Neural progenitor cell (in vitro differentiated cells): ENCODE measurements at regions not wholly inside any gene's neighbourhood (a gene's known extent, or its start where the extent isn't known, plus 50 kb on each side); places are given as distances from the start of the nearest gene placed in this dataset.

Source experiments
- DNase-seq: peaks from one replicate; pipeline ENCODE4 v3.0.0-alpha.2; 2016; ENCODE audit warnings: low spot score
- H2AFZ ChIP-seq: fragments of 200-600 bp; sonication (generic); replicated peaks from 2 replicates; pipeline ENCODE4 v1.6.1; 2016; ENCODE audit warnings: antibody characterized with exemption
- H3F3A ChIP-seq: fragments of 200-600 bp; sonication (generic); 2 replicates; pipeline ENCODE4 v1.6.1; 2016; ENCODE audit warnings: antibody characterized with exemption, low read depth
- H3K27ac ChIP-seq: fragments of 200-600 bp; sonication (generic); 2 replicates; pipeline ENCODE4 v1.5.1; 2016; ENCODE audit warnings: mild to moderate bottlenecking
- H3K27me3 ChIP-seq: fragments of 200-600 bp; sonication (generic); 2 replicates; pipeline ENCODE4 v1.6.1; 2016; ENCODE audit warnings: mild to moderate bottlenecking, moderate library complexity
- H3K36me3 ChIP-seq: fragments of 200-600 bp; sonication (generic); 2 replicates; pipeline ENCODE4 v1.5.1; 2016
- H3K4me1 ChIP-seq: fragments of 200-600 bp; sonication (generic); 2 replicates; pipeline ENCODE4 v1.6.1; 2016; ENCODE audit warnings: mixed run types
- H3K4me2 ChIP-seq: fragments of 200-600 bp; sonication (generic); 2 replicates; pipeline ENCODE4 v1.6.1; 2016
- H3K4me3 ChIP-seq: fragments of 200-600 bp; sonication (generic); 2 replicates; pipeline ENCODE4 v1.5.1; 2016
- H3K79me2 ChIP-seq: fragments of 200-600 bp; sonication (generic); 2 replicates; pipeline ENCODE4 v1.6.1; 2016; ENCODE audit warnings: low read depth
- H3K9ac ChIP-seq: fragments of 200-600 bp; sonication (generic); 2 replicates; pipeline ENCODE4 v1.6.1; 2016
- H3K9me3 ChIP-seq: fragments of 200-600 bp; sonication (generic); 2 replicates; pipeline ENCODE4 v1.5.1; 2016; ENCODE audit warnings: low read depth
- H4K20me1 ChIP-seq: fragments of 200-600 bp; sonication (generic); 2 replicates; pipeline ENCODE4 v1.6.1; 2016; ENCODE audit warnings: low read depth
- H3K27ac Mint-ChIP-seq: 3 replicates; pipeline ENCODE4 v1.8.0; 2021; ENCODE audit warnings: mixed read lengths
- H3K27me3 Mint-ChIP-seq: 2 replicates; pipeline ENCODE4 v1.8.0; 2022; ENCODE audit warnings: low read depth, mild to moderate bottlenecking, inconsistent platforms, moderate library complexity, mixed read lengths; ENCODE audit not compliant: insufficient read depth
- H3K36me3 Mint-ChIP-seq: 3 replicates; pipeline ENCODE4 v1.8.0; 2021; ENCODE audit warnings: mixed read lengths
- H3K4me1 Mint-ChIP-seq: 3 replicates; pipeline ENCODE4 v1.8.0; 2021; ENCODE audit warnings: mixed read lengths
- H3K4me3 Mint-ChIP-seq: 3 replicates; pipeline ENCODE4 v1.8.0; 2021; ENCODE audit warnings: mild to moderate bottlenecking, moderate library complexity, mixed read lengths
- H3K9me3 Mint-ChIP-seq: 3 replicates; pipeline ENCODE4 v1.8.0; 2020; ENCODE audit warnings: mixed read lengths
- CTCF ChIP-seq: fragments of 200-600 bp; sonication (generic); IDR thresholded peaks from 2 replicates; pipeline ENCODE4 v1.5.1; 2017; ENCODE audit warnings: antibody characterized with exemption, mild to moderate bottlenecking
- EZH2 ChIP-seq: fragments of 200-600 bp; sonication (generic); IDR thresholded peaks from 2 replicates; pipeline ENCODE4 v1.6.1; 2017; ENCODE audit warnings: antibody characterized with exemption, mild to moderate bottlenecking, moderate library complexity
- EZH2phosphoT487 ChIP-seq: fragments of 200-600 bp; sonication (generic); IDR thresholded peaks from 2 replicates; pipeline ENCODE4 v1.6.1; 2017; ENCODE audit warnings: antibody characterized with exemption

- H3K79me2 ChIP-seq = no peaks in the 10 kb centered on the region
- Mint-ChIP-seq H3K27ac (no peak overlapping the region), H3K27me3 (no peaks in the 10 kb centered on the region), H3K4me1 (no peaks in the 10 kb centered on the region), H3K9me3 (no peaks in the 10 kb centered on the region), H3K36me3 (no peaks in the 10 kb centered on the region), H3K4me3 (no peak overlapping the region)
- no peak for DNase-seq
- no peaks in the 10 kb centered on the region for H4K20me1 ChIP-seq
- H3K36me3 ChIP-seq = no peaks in the 10 kb centered on the region
- H3K9ac ChIP-seq = no peak overlapping the region
- H3K4me1 ChIP-seq = no peaks in the 10 kb centered on the region
- no peak overlapping the region for H2AFZ ChIP-seq
- no peak overlapping the region for H3K27ac ChIP-seq
- H3K9me3 ChIP-seq = no peaks in the 10 kb centered on the region
- no peak overlapping the region for H3K4me2 ChIP-seq
- H3F3A ChIP-seq = no peaks in the 10 kb centered on the region
- no peak for TF ChIP-seq EZH2phosphoT487
- no peak for TF ChIP-seq CTCF
- TF ChIP-seq EZH2 = no peak
- H3K27me3 ChIP-seq = no peaks in the 10 kb centered on the region
- no peak overlapping the region for H3K4me3 ChIP-seq
These were observed 1040.5 kb upstream of the GYPC start for GRCh38 chr2:125615438-125615837.

- Histone ChIP-seq H3K4me3 (no peak overlapping the region), H3K36me3 (no peaks in the 10 kb centered on the region), H3F3A (no peaks in the 10 kb centered on the region), H3K9ac (no peak overlapping the region), H3K27ac (no peak overlapping the region), H3K4me1 (peaks cover 6% of the 10 kb centered on the region), H3K9me3 (no peaks in the 10 kb centered on the region), H3K4me2 (no peak overlapping the region), H3K27me3 (no peaks in the 10 kb centered on the region), H2AFZ (no peak overlapping the region), H4K20me1 (no peaks in the 10 kb centered on the region), H3K79me2 (no peaks in the 10 kb centered on the region)
- no peak for DNase-seq
- no peaks in the 10 kb centered on the region for H3K36me3 Mint-ChIP-seq
- TF ChIP-seq EZH2 (no peak), EZH2phosphoT487 (no peak), CTCF (no peak)
- peaks cover 3% of the 10 kb centered on the region for H3K9me3 Mint-ChIP-seq
- no peak overlapping the region for H3K4me3 Mint-ChIP-seq
- no peak overlapping the region for H3K27ac Mint-ChIP-seq
- H3K4me1 Mint-ChIP-seq = peaks cover 17% of the 10 kb centered on the region
- no peaks in the 10 kb centered on the region for H3K27me3 Mint-ChIP-seq
These were observed 1025.6 kb upstream of the GYPC start for GRCh38 chr2:125630377-125630776.

GRCh38 chr2:125634662-125635061 is 1021.3 kb upstream of the GYPC start:
- no peak overlapping the region for H3K4me3 ChIP-seq
- H3K27ac Mint-ChIP-seq = peak overlapping the region; percentile 78
- no peak for TF ChIP-seq EZH2

GRCh38 chr2:125638345-125638744 is 1017.6 kb upstream of the GYPC start:
- H3K9me3 ChIP-seq = no peaks in the 10 kb centered on the region
- Mint-ChIP-seq H3K27me3 (no peaks in the 10 kb centered on the region), H3K36me3 (no peaks in the 10 kb centered on the region), H3K27ac (no peak overlapping the region), H3K4me3 (no peak overlapping the region), H3K9me3 (peaks cover 3% of the 10 kb centered on the region), H3K4me1 (peaks cover 32% of the 10 kb centered on the region)
- no peak overlapping the region for H3K27ac ChIP-seq
- no peak overlapping the region for H2AFZ ChIP-seq
- no peak for TF ChIP-seq EZH2
- TF ChIP-seq EZH2phosphoT487 = no peak
- no peak for TF ChIP-seq CTCF
- DNase-seq = no peak
- no peaks in the 10 kb centered on the region for H3K27me3 ChIP-seq
- H3K4me3 ChIP-seq = no peak overlapping the region
- no peaks in the 10 kb centered on the region for H3F3A ChIP-seq
- H3K4me1 ChIP-seq = peaks cover 19% of the 10 kb centered on the region
- no peaks in the 10 kb centered on the region for H4K20me1 ChIP-seq
- H3K79me2 ChIP-seq = no peaks in the 10 kb centered on the region
- no peak overlapping the region for H3K9ac ChIP-seq
- H3K4me2 ChIP-seq = no peak overlapping the region
- no peaks in the 10 kb centered on the region for H3K36me3 ChIP-seq

More at GRCh38 chr2:125634662-125635061, 1021.3 kb upstream of the GYPC start:
- Mint-ChIP-seq H3K4me1 (peaks cover 18% of the 10 kb centered on the region), H3K4me3 (no peak overlapping the region), H3K27me3 (no peaks in the 10 kb centered on the region), H3K36me3 (no peaks in the 10 kb centered on the region), H3K9me3 (peaks cover 3% of the 10 kb centered on the region)
- Histone ChIP-seq H2AFZ (peak overlapping the region; percentile 82), H3F3A (no peaks in the 10 kb centered on the region), H3K4me1 (peaks cover 6% of the 10 kb centered on the region), H3K27me3 (no peaks in the 10 kb centered on the region), H4K20me1 (no peaks in the 10 kb centered on the region), H3K9me3 (no peaks in the 10 kb centered on the region), H3K9ac (no peak overlapping the region), H3K79me2 (no peaks in the 10 kb centered on the region), H3K27ac (no peak overlapping the region), H3K4me2 (no peak overlapping the region), H3K36me3 (no peaks in the 10 kb centered on the region)
- peak; percentile 5 for DNase-seq
